HEK293T (cell line): ENCODE measurements at regions not wholly inside any gene's neighbourhood (a gene's known extent, or its start where the extent isn't known, plus 50 kb on each side); places are given as distances from the start of the nearest gene placed in this dataset.
"Not testable (repeated sequence)": the region's sequence is repeated elsewhere in the genome, so short reads cannot be mapped to it uniquely, and the experiment has no call there.

Source experiments
- CTCF ChIA-PET: fragments of 350-600 bp; formaldehyde crosslinking; extraction: SDS; loops from one replicate; lab custom pipeline; 2021; ENCODE audit warnings: antibody characterized with exemption, inconsistent platforms; lab: Yijun Ruan, JAX
- POLR2A ChIA-PET: fragments of 350-600 bp; formaldehyde crosslinking; extraction: SDS; loops from one replicate; lab custom pipeline; 2020; ENCODE audit warnings: antibody characterized with exemption, inconsistent platforms; lab: Yijun Ruan, JAX
- DNase-seq: peaks from one replicate; pipeline ENCODE4 v3.0.0; 2012; ENCODE audit warnings: mixed read lengths; ENCODE audit errors: extremely low spot score
- ARNT ChIP-seq: fragments of 450-650 bp; IDR thresholded peaks from 2 replicates; pipeline ENCODE4 v1.6.1; 2017; ENCODE audit warnings: mild to moderate bottlenecking
- BHLHE40 ChIP-seq: fragments of 450-650 bp; IDR thresholded peaks from 2 replicates; pipeline ENCODE4 v1.6.1; 2016; ENCODE audit warnings: mild to moderate bottlenecking, moderate library complexity, borderline replicate concordance
- CTBP1 ChIP-seq: fragments of 450-650 bp; IDR thresholded peaks from 2 replicates; pipeline ENCODE4 v1.6.1; 2016; ENCODE audit warnings: borderline replicate concordance
- ELF4 ChIP-seq: fragments of 450-650 bp; IDR thresholded peaks from 2 replicates; pipeline ENCODE4 v1.6.1; 2017; ENCODE audit warnings: antibody characterized with exemption
- FOXA1 ChIP-seq: fragments of 450-650 bp; IDR thresholded peaks from 2 replicates; pipeline ENCODE4 v1.6.1; 2016; ENCODE audit warnings: mild to moderate bottlenecking
- FOXK2 ChIP-seq: fragments of 450-650 bp; IDR thresholded peaks from 2 replicates; pipeline ENCODE4 v1.6.1; 2016; ENCODE audit warnings: mild to moderate bottlenecking
- FOXM1 ChIP-seq: fragments of 450-650 bp; IDR thresholded peaks from 2 replicates; pipeline ENCODE4 v1.6.1; 2017; ENCODE audit warnings: mild to moderate bottlenecking, borderline replicate concordance
- HDGF ChIP-seq: fragments of 450-650 bp; IDR thresholded peaks from 2 replicates; pipeline ENCODE4 v1.6.1; 2017; ENCODE audit warnings: antibody characterized with exemption, borderline replicate concordance
- L3MBTL2 ChIP-seq: fragments of 450-650 bp; conservative IDR thresholded peaks from 2 replicates; pipeline ENCODE4 v1.6.1; 2016; ENCODE audit warnings: mild to moderate bottlenecking
- LEF1 ChIP-seq: fragments of 450-650 bp; IDR thresholded peaks from 2 replicates; pipeline ENCODE4 v1.6.1; 2017; ENCODE audit warnings: mild to moderate bottlenecking, borderline replicate concordance
- NFRKB ChIP-seq: fragments of 450-650 bp; IDR thresholded peaks from 2 replicates; pipeline ENCODE4 v1.6.1; 2016; ENCODE audit warnings: mild to moderate bottlenecking, moderate library complexity
- PKNOX1 ChIP-seq: fragments of 450-650 bp; IDR thresholded peaks from 2 replicates; pipeline ENCODE4 v1.6.1; 2016
- SP1 ChIP-seq: fragments of 450-650 bp; IDR thresholded peaks from 2 replicates; pipeline ENCODE4 v1.6.1; 2017
- SUZ12 ChIP-seq: fragments of 450-650 bp; IDR thresholded peaks from 2 replicates; pipeline ENCODE4 v1.6.1; 2016; ENCODE audit warnings: mild to moderate bottlenecking
- TARDBP ChIP-seq: fragments of 450-650 bp; IDR thresholded peaks from 2 replicates; pipeline ENCODE4 v1.6.1; 2016
- ZNF384 ChIP-seq: fragments of 450-650 bp; IDR thresholded peaks from 2 replicates; pipeline ENCODE4 v1.6.1; 2016

DNA sequence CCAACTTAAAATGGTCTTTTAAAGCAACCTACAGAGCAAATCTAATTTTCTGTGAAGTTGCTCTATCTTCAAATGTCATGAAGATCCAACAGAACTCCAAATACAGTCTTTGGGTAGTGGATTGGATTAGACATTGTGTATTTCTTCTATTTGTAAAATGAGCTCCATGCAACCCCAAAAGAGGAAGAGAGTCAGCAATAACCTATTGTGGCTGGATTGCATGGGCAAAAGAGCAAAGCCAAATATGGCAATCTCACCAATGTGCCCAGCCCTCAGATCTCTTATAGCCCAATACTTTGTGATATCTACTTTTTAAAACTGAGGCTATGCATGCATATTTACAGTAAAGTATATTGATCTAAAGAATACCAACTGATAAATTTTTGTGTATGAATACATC lies 146.3 kb downstream of the TXNL1 start:
- POLR2A ChIA-PET = no interaction called here
- CTCF ChIA-PET = no interaction called here
- DNase-seq = no peak

GRCh38 chr18:56490942-56491341 lies 147.4 kb downstream of the TXNL1 start:
- ChIA-PET CTCF (no interaction called here), POLR2A (no interaction called here)
- DNase-seq = no peak
- TF ChIP-seq ELF4 (no peak), TARDBP (no peak), FOXA1 (no peak), SUZ12 (no peak), SP1 (no peak), BHLHE40 (no peak), PKNOX1 (no peak)

More for the DNA sequence above, 146.3 kb downstream of the TXNL1 start:
- TF ChIP-seq PKNOX1 = no peak
- TF ChIP-seq SUZ12 = no peak
- no peak for TF ChIP-seq FOXA1
- TF ChIP-seq L3MBTL2 = no peak
- TF ChIP-seq ELF4 = no peak
- TF ChIP-seq HDGF = no peak
- TF ChIP-seq ZNF384 = no peak
- TF ChIP-seq CTBP1 = no peak
- no peak for TF ChIP-seq LEF1
- no peak for TF ChIP-seq BHLHE40
- TF ChIP-seq NFRKB = no peak
- TF ChIP-seq FOXK2 = no peak
- TF ChIP-seq SP1 = no peak
- no peak for TF ChIP-seq FOXM1
- TF ChIP-seq ARNT = no peak
- no peak for TF ChIP-seq TARDBP

DNA sequence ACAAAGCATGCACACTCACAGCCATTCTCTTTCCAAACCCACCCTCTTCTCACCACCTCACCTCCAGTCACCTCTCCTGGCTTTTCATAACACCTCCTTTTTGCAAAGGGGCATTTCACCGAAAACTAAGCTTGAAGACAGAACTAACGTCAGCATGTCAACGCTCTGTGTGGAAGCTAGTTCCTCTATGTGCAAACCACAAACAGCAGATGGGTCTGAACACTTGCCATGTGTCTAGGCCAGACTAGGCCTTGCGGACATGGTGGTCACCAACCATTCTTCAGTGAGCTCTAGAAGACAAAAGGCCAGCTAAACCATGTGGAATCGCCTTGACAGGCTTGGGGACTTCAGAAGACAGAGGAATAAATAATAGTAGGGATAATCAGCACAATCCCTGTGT lies 148.5 kb downstream of the TXNL1 start:
- ChIA-PET CTCF (no interaction called here), POLR2A (no interaction called here)
- no peak for TF ChIP-seq FOXM1
- no peak for TF ChIP-seq LEF1
- no peak for TF ChIP-seq CTBP1
- TF ChIP-seq TARDBP = no peak
- TF ChIP-seq PKNOX1 = no peak
- TF ChIP-seq BHLHE40 = no peak
- no peak for TF ChIP-seq ARNT
- no peak for TF ChIP-seq L3MBTL2
- TF ChIP-seq NFRKB = no peak
- no peak for TF ChIP-seq SUZ12
- TF ChIP-seq ELF4 = no peak
- TF ChIP-seq SP1 = no peak
- no peak for TF ChIP-seq ZNF384
- TF ChIP-seq HDGF = no peak
- no peak for TF ChIP-seq FOXA1
- no peak for TF ChIP-seq FOXK2
- no peak for DNase-seq

DNA sequence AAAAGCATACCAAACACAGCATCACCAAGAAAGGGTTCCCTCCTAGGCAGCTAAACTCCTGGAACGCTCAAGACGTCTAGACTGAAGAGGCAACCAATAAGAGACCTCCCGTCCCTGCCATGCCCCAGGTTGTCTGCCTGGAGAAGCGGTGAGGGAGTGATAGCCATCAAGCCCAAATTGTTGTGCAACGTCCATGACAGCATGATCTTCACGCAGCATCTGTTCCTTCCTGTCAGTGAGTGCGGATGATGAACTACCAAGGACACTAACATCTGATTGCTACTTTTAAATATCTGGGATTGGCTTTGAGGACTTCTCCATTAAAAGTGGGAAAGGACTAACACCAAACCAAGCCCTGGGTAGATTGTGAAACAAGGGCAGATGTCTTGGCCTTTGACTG lies 149.7 kb downstream of the TXNL1 start:
- TF ChIP-seq PKNOX1 = no peak
- TF ChIP-seq LEF1 = no peak
- no peak for TF ChIP-seq ZNF384
- no peak for TF ChIP-seq NFRKB
- no peak for TF ChIP-seq SUZ12
- POLR2A ChIA-PET = no interaction called here
- CTCF ChIA-PET = interaction anchor here (0.5 kb wide), 1 partner anchor 241 kb away, joined by 3 read pairs; no protein-coding TSS in a partner anchor
- DNase-seq = no peak

- TF ChIP-seq TARDBP = no peak
- TF ChIP-seq PKNOX1 = no peak
- no peak for TF ChIP-seq FOXM1
- TF ChIP-seq FOXK2 = no peak
- TF ChIP-seq SP1 = no peak
- no peak for TF ChIP-seq ARNT
- no peak for TF ChIP-seq LEF1
- TF ChIP-seq ELF4 = no peak
- no peak for TF ChIP-seq HDGF
- TF ChIP-seq CTBP1 = no peak
- CTCF ChIA-PET = no interaction called here
- POLR2A ChIA-PET = no interaction called here
- no peak for DNase-seq
Observed at GRCh38 chr18:56487801-56488200, 150.6 kb downstream of the TXNL1 start.

- no peak for DNase-seq
- CTCF ChIA-PET = no interaction called here
- POLR2A ChIA-PET = no interaction called here
- TF ChIP-seq BHLHE40 (no peak), TARDBP (no peak), NFRKB (no peak), ARNT (no peak), PKNOX1 (no peak), SUZ12 (no peak), CTBP1 (no peak), LEF1 (no peak), L3MBTL2 (no peak)
Observed at GRCh38 chr18:56483386-56483785, 155.0 kb downstream of the TXNL1 start.

DNA sequence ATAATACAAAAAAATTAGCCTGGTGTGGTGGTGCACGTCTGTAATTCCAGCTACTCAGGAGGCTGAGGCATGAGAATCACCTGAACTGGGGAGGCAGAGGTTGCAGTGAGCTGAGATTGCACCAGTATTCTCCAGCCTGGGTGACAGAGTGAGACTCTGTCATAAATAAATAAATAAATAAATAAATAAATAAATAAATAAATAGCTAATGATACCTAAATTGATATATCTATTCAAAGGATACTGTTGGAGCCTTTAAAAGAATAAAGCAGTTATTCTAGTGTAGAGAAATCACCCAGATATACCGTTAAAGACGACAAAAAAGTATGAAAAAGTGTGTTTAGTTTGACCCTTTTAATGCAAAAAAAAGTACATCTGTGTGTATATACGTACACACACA lies 155.6 kb downstream of the TXNL1 start:
- DNase-seq, POLR2A ChIA-PET, CTCF ChIA-PET: not testable (repeated sequence)
